Neural cell (in vitro differentiated cells): ENCODE measurements at regions not wholly inside any gene's neighbourhood (a gene's known extent, or its start where the extent isn't known, plus 50 kb on each side); places are given as distances from the start of the nearest gene placed in this dataset.

Experiments
- H2AFZ ChIP-seq: fragments of 200-600, 300-800 bp; sonication (generic), shearing (Covaris generic); 2 replicates; pipeline ENCODE4 v1.6.0; 2014; ENCODE audit warnings: low read depth, mild to moderate bottlenecking, antibody characterized with exemption, low read length, moderate library complexity
- H3F3A ChIP-seq: fragments of 200-600 bp; shearing (Covaris generic); 2 replicates; pipeline ENCODE4 v1.6.1; 2016; ENCODE audit warnings: mild to moderate bottlenecking, moderate library complexity, mixed read lengths, antibody characterized with exemption, low read length; ENCODE audit not compliant: insufficient read depth, poor library complexity, severe bottlenecking
- H3K27ac ChIP-seq: fragments of 200-600, 300-800 bp; sonication (generic), shearing (Covaris generic); 2 replicates; pipeline ENCODE4 v1.5.1; 2014; ENCODE audit warnings: mild to moderate bottlenecking, low read length, moderate library complexity
- H3K27me3 ChIP-seq: fragments of 300-800, 200-600 bp; sonication (generic), shearing (Covaris generic); 2 replicates; pipeline ENCODE4 v1.6.0; 2014; ENCODE audit warnings: mild to moderate bottlenecking, low read depth, low read length, moderate library complexity; ENCODE audit not compliant: insufficient read depth
- H3K36me3 ChIP-seq: fragments of 300-800, 200-600 bp; sonication (generic), shearing (Covaris generic); 2 replicates; pipeline ENCODE4 v1.5.1; 2014; ENCODE audit warnings: mild to moderate bottlenecking, antibody characterized with exemption, low read length, moderate library complexity; ENCODE audit not compliant: insufficient read depth
- H3K4me2 ChIP-seq: fragments of 300-800, 200-600 bp; sonication (generic), shearing (Covaris generic); 2 replicates; pipeline ENCODE4 v1.6.0; 2014; ENCODE audit warnings: mild to moderate bottlenecking, low read length
- H3K4me3 ChIP-seq: fragments of 300-800, 200-600 bp; sonication (generic), shearing (Covaris generic); 2 replicates; pipeline ENCODE4 v1.5.1; 2014; ENCODE audit warnings: mild to moderate bottlenecking, low read length, moderate library complexity
- H3K79me2 ChIP-seq: fragments of 200-600 bp; shearing (Covaris generic); replicated peaks from 2 replicates; pipeline ENCODE4 v1.6.0; 2014; ENCODE audit warnings: mild to moderate bottlenecking, low read length, moderate library complexity; ENCODE audit not compliant: insufficient read depth
- H3K9ac ChIP-seq: fragments of 300-800, 200-600 bp; sonication (generic), shearing (Covaris generic); 2 replicates; pipeline ENCODE4 v1.6.1; 2016; ENCODE audit warnings: mild to moderate bottlenecking, low read length, mixed read lengths
- H3K9me2 ChIP-seq: fragments of 200-600 bp; shearing (Covaris generic); 2 replicates; pipeline ENCODE4 v1.6.1; 2016; ENCODE audit warnings: mild to moderate bottlenecking, low read length, mixed read lengths; ENCODE audit not compliant: insufficient read depth
- H3K9me3 ChIP-seq: fragments of 200-600, 300-800 bp; sonication (generic), shearing (Covaris generic); 2 replicates; pipeline ENCODE4 v1.6.1; 2016; ENCODE audit warnings: mild to moderate bottlenecking, mixed run types, low read length, moderate library complexity, mixed read lengths
- H4K20me1 ChIP-seq: fragments of 200-600 bp; shearing (Covaris generic); 2 replicates; pipeline ENCODE4 v1.6.1; 2016; ENCODE audit warnings: mild to moderate bottlenecking, mixed run types; ENCODE audit not compliant: insufficient read depth
- CTCF ChIP-seq: fragments of 450-650 bp; IDR thresholded peaks from 2 replicates; pipeline ENCODE4 v1.5.1; 2014; ENCODE audit warnings: antibody characterized with exemption, mild to moderate bottlenecking, moderate library complexity; ENCODE audit not compliant: poor library complexity, severe bottlenecking
- EP300 ChIP-seq: fragments of 450-650 bp; conservative IDR thresholded peaks from 2 replicates; pipeline ENCODE4 v1.6.1; 2014; ENCODE audit warnings: antibody characterized with exemption, mild to moderate bottlenecking, moderate library complexity; ENCODE audit not compliant: poor library complexity, severe bottlenecking
- EZH2 ChIP-seq: fragments of 200-600, 300-800 bp; shearing (Covaris generic), sonication (generic); IDR thresholded peaks from 2 replicates; pipeline ENCODE4 v1.6.1; 2014; ENCODE audit warnings: antibody characterized with exemption, low read length, borderline replicate concordance, mild to moderate bottlenecking; ENCODE audit not compliant: insufficient read depth, poor library complexity, severe bottlenecking
- MXI1 ChIP-seq: fragments of 450-650 bp; conservative IDR thresholded peaks from 2 replicates; pipeline ENCODE4 v1.6.1; 2014; ENCODE audit warnings: antibody characterized with exemption, mild to moderate bottlenecking; ENCODE audit not compliant: poor library complexity, severe bottlenecking
- POLR2AphosphoS5 ChIP-seq: IDR thresholded peaks from 2 replicates; pipeline ENCODE4 v1.6.1; 2012
- RAD21 ChIP-seq: fragments of 450-650 bp; conservative IDR thresholded peaks from 2 replicates; pipeline ENCODE4 v1.6.1; 2014; ENCODE audit warnings: antibody characterized with exemption, mild to moderate bottlenecking, moderate library complexity
- REST ChIP-seq: IDR thresholded peaks from 2 replicates; pipeline ENCODE4 v1.6.1; 2012; ENCODE audit warnings: borderline replicate concordance
- SMC3 ChIP-seq: fragments of 450-650 bp; conservative IDR thresholded peaks from 2 replicates; pipeline ENCODE4 v1.6.1; 2014; ENCODE audit warnings: antibody characterized with exemption, mild to moderate bottlenecking, moderate library complexity; ENCODE audit not compliant: poor library complexity
- TAF1 ChIP-seq: IDR thresholded peaks from 2 replicates; pipeline ENCODE4 v1.6.1; 2012; ENCODE audit warnings: low read depth

GRCh38 chr20:24149881-24150307 lies 161.3 kb upstream of the GGTLC1 start:
- no peaks in the 10 kb centered on the region for H3K9me3 ChIP-seq
- H3K9me2 ChIP-seq: no peaks in the 10 kb centered on the region
- H4K20me1 ChIP-seq: no peaks in the 10 kb centered on the region
- no peaks in the 10 kb centered on the region for H3K36me3 ChIP-seq
- TF ChIP-seq REST (no peak), CTCF (no peak), SMC3 (no peak), POLR2AphosphoS5 (no peak), EZH2 (no peak), MXI1 (no peak), RAD21 (no peak), EP300 (no peak), TAF1 (no peak)
- no peak overlapping the region for H3K4me3 ChIP-seq
- H2AFZ ChIP-seq: no peak overlapping the region
- H3K79me2 ChIP-seq: no peaks in the 10 kb centered on the region
- H3K4me2 ChIP-seq: no peak overlapping the region
- H3K9ac ChIP-seq: no peak overlapping the region
- H3F3A ChIP-seq: no peaks in the 10 kb centered on the region
- no peak overlapping the region for H3K27ac ChIP-seq
- H3K27me3 ChIP-seq: no peaks in the 10 kb centered on the region

- TF ChIP-seq TAF1 (no peak), REST (no peak), POLR2AphosphoS5 (no peak), EP300 (no peak), CTCF (no peak), MXI1 (no peak), RAD21 (no peak), EZH2 (no peak), SMC3 (no peak)
- no peaks in the 10 kb centered on the region for H3K27me3 ChIP-seq
- H3K9me2 ChIP-seq: no peaks in the 10 kb centered on the region
- no peak overlapping the region for H2AFZ ChIP-seq
- H3K79me2 ChIP-seq: no peaks in the 10 kb centered on the region
- H3F3A ChIP-seq: no peaks in the 10 kb centered on the region
- H3K27ac ChIP-seq: no peak overlapping the region
- H3K9ac ChIP-seq: no peak overlapping the region
- no peak overlapping the region for H3K4me2 ChIP-seq
- no peaks in the 10 kb centered on the region for H3K36me3 ChIP-seq
- H4K20me1 ChIP-seq: no peaks in the 10 kb centered on the region
- no peaks in the 10 kb centered on the region for H3K9me3 ChIP-seq
- H3K4me3 ChIP-seq: no peak overlapping the region
Observed at GRCh38 chr20:24149175-24149574, 160.6 kb upstream of the GGTLC1 start.
